NCI-H1105 (cell line): ENCODE measurements at regions not wholly inside any gene's neighbourhood (a gene's known extent, or its start where the extent isn't known, plus 50 kb on each side); places are given as distances from the start of the nearest gene placed in this dataset.
"Not testable (repeated sequence)": the region's sequence is repeated elsewhere in the genome, so short reads cannot be mapped to it uniquely, and the experiment has no call there.

Experiments used
- DNase-seq: peaks from one replicate; lab custom pipeline; 2025; lab: John Stamatoyannopoulos, UW

DNA sequence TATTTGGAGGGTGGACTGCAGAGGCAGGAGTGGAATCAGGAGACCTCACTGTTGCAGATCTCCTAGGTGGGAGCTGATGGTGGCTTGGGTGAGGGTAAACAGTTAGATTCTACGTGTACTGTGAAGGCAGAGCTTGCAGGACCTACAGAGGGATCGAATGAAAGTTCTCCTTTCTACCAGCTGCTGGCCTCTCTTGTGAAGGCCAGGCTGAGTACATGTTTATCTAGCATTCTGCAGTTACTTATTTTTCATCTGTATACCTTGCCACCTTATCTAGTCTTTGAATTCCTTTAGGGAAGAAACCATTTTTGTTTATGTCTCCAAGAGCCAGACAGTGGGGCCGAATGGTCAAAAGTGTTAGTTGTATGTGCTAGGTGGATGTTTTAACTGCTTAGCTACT lies 57.6 kb downstream of the PTTG1 start:
- no peak for DNase-seq

DNA sequence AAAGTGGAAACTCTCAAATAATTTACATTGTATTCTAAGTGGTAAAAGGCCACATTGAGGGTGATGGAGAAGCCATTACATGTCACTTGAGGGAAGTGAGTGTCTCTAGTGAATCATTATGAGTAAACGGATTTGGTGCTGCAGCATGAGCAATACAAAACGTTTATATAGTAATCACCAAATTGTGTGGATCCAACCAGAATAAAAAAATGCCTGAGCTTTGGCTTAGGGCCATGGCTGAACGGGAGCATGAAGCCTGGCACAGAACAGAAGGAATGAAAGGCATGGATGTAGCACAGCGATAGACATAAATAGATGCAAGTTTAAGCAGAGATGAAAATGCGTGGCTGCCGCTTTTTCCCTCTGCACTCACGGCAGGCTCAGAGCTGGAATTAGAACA lies 58.3 kb downstream of the PTTG1 start:
- DNase-seq, result no peak

DNA sequence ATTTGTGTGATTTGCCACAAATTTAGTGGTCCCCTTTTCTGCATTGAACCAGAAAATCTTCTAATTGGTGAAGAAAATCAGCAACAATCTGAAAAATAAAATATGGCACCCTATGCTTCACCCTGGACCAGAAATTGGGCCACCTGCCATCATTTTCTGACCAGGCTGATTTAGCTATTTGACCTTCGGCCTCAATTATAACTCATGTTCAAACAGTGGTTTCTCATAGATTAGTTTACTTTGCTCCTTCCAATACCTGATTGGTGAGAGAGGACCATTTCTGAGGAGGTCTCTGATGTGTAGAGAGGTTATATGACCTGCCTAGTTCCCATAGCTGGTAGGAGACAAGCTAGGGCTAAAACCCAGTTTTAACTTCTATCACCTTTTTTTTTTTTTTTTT lies 59.0 kb downstream of the PTTG1 start:
- DNase-seq, result no peak

DNA sequence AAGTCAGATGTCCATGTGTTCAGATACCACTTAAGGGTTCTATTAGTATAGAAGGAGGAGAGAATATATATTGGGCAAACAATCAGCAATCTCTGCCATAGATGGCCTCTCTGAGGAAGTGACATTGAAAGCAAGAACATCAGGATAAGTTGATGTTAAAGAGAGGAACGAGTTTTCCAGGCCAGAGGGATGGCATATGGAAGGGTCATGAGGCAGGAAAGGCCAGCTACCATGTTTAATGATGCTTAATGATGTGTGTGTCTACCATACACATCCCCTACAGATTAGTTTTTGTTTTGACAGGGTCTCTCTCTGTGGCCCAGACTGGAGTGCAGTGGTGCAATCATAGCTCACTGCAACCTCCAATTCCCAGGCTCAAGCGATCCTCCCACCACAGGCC lies 63.0 kb downstream of the PTTG1 start:
- no peak for DNase-seq

DNA sequence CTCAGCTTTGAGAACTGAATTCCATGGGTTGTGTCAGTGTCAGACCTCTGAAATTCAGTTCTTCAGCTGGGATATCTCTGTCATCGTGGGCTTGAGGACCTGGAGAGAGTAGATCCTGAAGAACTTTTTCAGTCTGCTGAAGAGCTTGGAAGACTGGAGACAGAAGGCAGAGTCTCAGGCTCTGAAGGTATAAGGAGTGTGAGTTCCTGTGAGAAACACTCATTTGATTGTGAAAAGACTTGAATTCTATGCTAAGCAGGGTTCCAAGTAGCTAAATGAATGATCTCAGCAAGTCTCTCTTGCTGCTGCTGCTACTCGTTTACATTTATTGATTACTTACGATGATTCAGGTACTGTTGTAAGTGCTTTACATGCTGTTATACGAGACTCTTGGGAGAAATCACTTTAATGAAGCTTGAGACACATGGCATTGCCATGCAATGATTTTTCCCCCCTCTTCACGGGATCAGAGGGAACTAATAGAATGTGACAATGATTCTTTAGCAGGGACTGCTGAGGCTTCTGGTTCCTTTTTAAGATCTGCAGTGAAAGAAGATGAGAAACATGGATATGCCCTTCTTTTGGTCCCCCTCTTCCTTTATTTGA lies 63.8 kb downstream of the PTTG1 start:
- no peak for DNase-seq

DNA sequence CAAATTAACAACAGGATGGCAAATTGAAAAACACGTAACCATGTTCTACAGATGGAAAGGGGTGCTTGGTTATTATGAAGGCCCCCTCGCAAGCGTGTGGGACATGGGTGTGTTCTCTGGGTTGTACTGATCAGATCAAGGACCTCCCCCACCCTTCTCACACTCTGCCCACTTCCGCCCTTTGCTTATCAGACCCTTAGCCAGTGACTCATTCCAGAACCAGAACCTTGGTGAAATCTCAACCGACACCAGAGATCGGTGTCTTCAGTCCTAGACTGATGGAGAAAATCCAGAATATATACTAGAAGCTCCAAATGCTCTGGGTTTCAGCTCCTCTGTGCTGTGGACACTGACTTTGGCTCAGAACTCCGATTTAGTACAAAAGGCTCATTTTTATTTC lies 64.9 kb downstream of the PTTG1 start:
- DNase-seq, result no peak

DNA sequence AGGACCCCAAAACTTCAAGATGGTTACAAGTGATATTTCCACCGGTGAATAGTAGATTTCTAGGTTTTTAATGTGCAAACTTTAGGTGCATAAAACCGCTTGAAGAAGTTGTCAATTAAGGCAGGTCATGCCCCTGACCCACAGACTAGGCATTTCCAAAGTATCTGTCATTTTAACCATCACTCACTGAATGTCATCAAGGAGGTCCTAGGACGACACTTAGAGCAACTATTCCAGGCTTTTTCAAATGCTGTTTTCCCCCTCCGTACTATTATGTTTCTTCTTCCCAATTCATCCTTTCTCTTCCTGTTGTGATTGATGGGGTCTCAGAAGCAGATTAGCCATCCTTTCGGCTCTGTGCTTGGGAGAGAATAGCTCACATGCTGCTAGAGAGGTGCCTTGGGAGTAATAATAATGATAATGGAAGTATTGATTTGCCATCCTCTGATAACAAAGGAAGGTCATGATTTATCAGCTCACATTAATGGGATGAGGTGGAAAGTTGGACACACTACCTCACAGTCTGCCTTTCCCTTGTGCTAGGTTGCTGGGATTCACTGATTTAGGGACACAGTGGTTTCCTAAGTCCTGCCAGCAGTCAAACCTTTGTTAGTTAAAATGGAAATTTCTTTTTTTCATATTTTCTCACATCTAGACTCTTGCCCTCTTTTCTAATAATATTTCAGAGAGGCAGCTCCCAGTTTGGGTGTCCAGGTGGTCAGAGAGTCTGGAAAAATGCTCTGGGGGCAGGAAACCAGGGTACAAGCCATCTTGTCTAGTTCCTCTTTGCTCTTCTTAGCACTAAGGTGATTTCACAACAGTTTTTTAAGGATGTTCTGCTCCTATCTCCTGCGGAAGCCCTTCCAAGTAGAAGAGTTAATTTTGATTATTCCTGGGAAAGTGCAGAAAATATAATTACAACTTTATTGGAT lies 67.0 kb downstream of the PTTG1 start:
- DNase-seq, result no peak

DNA sequence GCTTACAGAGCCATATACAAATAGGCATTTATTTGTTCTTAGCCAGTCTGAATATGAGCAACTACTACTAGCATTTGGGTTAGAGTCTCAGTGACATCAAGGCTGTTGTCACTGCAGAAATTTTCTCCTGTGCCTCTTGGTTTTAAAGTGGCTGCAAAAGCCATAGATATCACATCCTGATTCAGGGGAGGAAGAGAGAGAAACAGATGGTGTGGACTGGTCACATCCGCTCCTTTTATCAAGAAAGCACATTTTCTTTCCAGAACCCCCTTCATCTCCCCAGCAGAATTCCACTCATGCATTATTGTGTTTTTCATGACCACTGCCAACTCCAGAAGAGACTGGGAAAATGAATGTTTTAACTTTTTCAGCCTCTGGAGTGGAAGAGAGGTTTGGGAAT lies 69.8 kb downstream of the PTTG1 start:
- no peak for DNase-seq

DNA sequence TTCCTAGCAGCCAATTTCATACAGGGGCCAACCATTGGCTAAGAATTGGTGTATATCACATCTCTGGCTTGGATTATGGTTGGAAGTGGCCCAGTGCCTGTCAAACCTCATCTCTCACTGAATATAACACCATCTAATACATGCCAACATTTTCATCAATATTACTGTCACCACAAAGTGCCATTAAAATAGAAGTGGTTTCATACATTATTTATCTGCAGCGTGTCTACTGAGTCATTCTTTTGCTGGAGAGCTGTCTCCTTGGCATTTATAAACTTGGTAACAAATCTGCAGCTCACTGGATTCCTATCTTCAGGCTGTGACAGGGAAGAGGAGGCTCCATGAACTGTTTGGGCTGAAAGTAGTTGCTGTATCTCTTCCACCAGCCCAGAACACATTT lies 70.9 kb downstream of the PTTG1 start:
- DNase-seq, result no peak

DNA sequence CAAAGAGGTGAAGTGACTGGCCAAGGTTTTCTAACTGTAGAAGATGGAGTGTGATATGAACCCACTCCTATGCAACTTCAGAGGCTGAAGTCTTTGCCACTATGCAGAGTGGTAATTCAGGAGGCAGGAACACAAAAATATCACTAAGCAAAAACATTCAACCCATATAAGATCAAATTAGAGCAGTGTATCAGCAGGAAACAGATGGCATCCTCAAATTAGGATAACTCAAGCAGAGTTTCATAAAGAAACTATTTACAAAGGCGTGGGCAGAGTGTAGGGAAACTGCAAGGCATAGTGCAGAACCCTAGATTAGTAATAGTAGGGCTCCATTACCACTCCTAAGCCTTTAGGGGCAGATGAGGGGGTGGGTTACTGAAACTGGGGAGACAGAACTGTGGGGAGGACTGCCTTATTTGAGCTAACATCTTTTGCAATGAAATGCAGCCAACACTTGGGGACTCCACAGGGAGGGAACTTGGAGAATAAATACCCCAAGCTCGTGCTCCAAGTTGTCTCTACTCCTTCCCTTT lies 72.2 kb downstream of the PTTG1 start:
- DNase-seq, result no peak

DNA sequence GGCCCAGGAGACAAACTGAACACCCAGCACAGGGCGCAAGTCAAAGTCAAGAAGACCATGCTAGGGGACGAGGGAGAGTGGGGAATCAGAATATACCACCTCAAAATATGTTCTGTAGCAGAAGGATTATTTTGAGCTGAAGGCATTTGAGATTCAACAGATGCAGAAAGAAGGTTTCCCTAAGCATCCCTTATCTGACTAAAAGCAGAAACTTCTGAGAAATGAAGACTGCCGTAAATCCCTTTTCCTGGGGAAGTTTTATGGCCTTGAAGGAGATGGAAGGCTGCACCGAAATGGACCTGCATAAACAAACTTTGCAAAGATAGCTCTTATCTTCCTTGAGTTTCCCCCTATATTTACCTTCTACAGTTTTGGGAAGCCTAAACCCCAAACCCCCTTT lies 72.8 kb downstream of the PTTG1 start:
- DNase-seq, result no peak

DNA sequence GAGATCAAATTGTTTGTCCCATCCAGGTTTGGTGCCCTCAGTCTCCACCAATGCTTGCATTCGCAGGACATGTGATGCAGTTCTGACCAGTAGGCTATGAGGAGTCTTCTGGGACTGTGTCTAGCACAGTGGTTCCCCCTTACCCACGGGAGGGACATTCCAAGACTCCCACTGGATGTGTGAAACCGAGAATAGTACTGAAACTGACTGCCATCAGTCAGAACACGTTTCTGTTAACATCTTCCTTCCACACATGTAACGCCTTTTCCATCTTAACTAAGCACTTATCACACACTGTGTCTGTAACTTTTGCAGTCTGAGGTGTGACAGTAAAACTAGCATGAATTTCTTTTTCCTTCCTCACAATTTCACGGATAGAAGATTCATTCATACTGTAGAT lies 74.7 kb downstream of the PTTG1 start:
- DNase-seq, result no peak

DNA sequence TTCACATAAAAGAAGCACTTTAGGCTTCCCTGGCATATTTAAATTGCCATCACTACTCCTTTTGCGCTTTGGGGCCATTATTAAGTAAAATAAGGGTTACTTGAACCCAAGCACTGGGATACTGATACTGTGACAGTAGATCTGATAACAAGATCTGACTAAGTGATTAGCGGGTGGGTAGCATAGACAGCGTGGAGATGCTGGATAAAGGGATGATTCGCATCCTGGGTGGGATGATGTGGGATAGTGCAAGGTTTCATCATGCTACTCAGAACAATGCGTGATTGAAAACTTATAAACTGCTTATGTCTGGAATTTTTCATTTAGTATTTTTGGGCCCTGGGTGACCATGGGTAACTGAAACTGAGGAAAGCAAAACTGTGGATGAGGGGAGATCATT lies 75.1 kb downstream of the PTTG1 start:
- no peak for DNase-seq

DNA sequence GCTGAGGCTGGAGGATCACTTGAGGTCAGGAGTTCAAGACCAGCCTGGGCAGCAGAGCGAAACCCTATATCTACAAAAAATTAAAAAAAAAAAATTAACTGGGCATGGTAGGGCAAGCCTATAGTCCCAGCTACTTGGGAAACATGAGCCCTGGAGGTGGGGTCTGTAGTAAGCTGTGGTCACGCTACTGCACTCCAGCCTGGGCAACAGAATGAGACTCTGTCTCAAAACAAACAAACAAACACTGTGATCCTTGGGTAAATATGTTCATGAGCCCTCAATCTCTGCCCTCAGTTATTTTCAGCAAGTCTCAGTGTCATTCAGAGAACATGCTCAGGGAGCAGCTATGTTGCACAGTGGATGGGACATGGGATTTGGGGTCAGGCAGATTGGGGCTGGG lies 76.2 kb downstream of the PTTG1 start:
- DNase-seq, result no peak

DNA sequence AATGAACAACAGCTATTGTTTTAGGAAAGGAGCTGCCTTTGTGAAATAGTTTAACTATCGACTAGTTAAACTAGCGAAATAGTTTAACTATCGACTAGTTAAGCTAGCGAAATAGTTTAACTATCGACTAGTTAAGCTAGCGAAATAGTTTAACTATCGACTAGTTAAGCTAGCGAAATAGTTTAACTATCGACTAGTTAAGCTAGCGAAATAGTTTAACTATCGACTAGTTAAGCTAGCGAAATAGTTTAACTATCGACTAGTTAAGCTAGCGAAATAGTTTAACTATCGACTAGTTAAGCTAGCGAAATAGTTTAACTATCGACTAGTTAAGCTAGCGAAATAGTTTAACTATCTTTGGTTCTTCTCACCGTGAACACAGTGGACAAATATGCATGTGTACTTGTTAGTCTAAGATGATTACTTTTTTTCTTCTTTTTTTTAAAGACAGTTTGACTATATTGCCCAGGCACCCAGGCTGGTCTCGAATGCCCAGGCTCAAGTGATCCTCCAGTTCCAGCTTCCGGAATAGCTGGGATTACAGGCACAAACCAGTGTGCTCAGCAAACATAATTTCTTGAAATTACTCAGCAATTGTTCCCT lies 76.9 kb downstream of the PTTG1 start:
- not testable (repeated sequence) for DNase-seq

DNA sequence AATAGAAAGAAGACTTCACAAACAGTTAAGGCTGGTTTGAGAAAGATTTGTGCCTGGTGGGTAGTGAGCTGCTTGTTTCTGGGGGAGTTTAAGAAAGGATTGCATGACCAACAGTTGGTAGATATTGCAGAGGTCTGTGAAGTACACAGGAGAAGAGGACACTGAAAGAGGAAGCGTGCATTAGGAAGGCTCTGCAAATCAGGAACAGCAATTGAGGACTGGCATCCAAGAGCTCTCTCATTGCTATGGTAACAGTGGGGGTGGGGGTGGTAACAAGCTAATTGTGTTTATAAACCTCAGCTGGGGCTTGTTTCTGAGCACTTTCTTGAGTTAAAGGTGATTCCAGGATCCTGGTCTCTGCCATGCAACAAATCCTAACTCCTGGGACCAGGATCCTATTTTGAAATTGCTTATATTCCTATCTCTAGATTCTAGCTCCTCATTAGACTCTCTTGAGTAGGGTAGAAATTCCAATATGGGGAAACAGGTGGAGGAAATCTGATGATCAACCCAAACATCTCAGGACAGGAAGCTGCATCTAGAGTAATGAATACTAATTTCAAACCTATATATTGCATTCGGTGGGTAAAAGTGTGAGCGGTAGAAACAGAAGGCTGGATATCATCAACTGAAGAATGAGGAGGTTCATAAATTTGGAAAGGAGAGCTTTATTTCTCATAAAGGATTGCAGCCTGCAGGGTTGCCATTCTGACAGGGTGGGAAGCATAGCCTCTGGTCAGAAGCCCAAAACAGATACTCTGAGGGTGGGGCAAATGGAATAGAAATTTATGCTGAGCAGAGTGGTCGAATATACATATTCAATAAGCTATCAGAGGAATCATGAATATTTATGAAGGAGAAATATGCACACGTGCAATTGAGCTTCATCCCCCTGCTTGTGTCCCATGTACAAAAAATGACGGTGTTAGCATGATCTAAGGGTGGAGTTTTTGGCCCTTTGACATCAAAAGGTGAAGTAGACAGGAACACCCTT lies 79.4 kb downstream of the PTTG1 start:
- no peak for DNase-seq

DNA sequence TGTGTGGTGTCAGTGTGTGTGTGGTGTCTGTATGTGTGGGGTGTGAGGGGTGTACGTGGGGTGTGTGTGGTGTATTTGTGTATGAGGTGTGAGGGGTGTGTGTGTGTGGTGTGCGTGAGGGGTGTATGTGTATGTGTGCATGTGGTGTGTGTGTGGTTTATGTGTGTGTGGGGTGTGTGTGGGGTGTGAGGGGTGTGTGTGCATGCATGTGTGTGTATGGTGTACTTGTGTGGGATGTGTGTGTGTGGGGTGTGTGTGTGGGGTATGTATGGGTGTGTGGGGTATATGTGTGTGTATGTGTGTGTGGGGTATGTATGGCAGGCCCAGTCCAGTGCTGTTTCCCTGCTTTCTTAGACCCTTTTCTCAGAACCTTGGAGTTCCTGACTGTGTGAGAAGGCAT lies 83.3 kb downstream of the PTTG1 start:
- DNase-seq, result no peak

DNA sequence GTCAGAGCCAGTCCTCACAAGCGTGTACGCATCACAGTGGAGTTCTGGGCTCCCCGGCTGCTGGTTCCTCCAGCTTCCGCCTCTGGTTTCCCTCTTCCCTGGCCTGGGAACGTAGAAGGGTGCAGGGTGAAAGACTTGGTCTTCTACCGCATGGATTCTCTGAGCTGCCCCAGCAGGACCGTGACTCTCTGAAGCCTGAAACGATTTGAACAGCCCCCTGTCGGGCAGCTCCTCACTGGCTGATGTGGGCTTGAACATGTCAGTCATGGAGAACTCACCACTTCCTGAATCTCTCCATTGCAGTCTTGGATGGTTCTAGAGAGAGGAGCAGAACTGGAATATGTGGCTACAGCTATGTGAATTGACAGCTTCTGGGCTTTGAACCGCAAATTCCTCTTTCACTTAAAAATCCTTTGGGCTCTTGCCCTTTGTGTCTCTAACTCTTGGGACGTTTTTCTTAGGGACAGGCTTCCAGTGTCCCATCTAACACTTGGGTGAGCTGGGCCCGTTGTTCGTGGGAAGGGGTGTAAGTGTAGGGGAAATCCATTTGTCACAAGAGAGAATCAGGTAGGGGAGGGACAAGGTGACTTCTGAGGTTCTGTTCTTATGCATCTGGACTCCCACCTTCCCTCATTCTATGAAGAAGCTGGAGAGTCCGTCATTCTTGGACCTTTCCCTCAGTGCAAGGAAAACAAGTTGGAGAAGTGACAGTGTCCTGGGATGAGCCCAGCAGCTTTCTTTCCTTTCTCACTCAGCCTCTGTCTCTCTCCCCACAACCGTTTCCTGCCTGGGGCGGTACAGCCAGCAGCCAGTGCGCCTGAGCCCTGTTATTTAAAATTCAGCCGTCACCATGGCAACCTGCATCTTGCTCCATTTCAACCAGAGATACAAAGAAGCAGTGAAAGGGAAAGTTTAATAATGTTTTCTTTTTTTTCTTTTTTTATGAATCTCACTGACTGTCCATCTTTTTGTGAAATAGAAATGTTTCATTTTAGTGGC lies 84.7 kb downstream of the PTTG1 start:
- DNase-seq, result no peak

DNA sequence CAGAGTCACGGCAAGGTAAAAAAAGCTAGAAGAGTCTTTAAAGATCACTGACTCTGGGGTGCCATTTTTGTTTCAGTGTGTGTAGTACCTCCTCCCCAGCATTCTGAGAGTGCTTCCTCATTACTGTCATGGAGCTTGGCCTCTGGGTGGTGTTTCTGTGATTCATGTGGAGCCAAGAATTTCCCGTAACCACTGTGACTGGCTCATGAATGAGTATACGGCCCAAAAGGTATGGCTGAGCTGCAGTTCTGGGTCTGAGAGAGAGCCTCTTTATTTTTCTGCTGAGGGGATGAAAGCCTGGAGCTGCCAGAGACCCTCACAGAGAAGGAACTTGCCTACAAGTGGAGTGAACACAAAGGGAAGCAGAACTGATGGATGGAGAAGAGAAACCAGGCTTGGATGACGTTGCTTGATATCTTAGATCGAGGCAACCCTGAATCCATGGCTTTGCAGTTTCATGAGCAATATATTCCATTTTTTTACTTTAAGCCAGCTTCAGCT lies 85.6 kb downstream of the PTTG1 start:
- DNase-seq, result no peak

DNA sequence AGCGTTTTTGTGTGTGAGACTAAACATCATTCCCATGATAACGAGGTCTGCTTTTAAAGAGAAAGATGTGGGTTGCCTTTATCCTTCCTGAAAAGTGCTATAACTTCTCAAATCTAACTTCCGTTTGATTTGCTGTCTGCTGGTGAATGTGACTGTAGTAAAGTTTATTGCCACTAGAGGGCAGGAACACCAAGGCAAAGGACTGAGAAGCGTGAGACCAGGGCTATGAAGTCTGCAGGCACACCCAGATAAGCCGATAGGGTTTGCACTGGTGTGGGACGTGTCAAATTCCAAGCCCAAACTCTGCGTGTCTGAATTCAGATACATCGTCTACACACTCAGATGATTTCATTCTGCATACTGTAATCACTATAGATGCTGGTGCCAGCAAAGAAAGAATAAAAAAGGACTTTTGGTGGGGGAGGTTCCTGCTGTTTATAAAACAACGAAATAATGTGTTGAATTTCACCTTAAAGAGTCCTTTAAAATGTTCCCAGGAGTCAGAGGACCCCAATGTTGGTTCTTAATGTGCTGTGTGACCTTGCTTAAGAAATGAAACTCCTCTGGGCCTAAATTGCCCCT lies 87.2 kb downstream of the PTTG1 start:
- peak; percentile 9 for DNase-seq
